Endothelial cell of umbilical vein (primary cell): ENCODE measurements at regions not wholly inside any gene's neighbourhood (a gene's known extent, or its start where the extent isn't known, plus 50 kb on each side); places are given as distances from the start of the nearest gene placed in this dataset.

Experiments
- BruUV-seq: library from RNA; stranded (reverse); fragments of 400-500 nt; replicated peaks from 2 replicates; lab custom pipeline; 2021; lab: Mats Ljungman, UMichigan
- CTCF ChIA-PET: fragments of 300-600, 350-600 bp; sonication (Branson Sonifier 250); formaldehyde crosslinking; loops from one replicate; lab custom pipeline; 2021; ENCODE audit warnings: antibody characterized with exemption, inconsistent platforms; lab: Charles Lee
- POLR2A ChIA-PET: fragments of 300-600, 350-600 bp; sonication (Branson Sonifier 250); formaldehyde crosslinking; loops from one replicate; lab custom pipeline; 2021; ENCODE audit warnings: antibody characterized with exemption, inconsistent platforms; lab: Charles Lee
- DNase-seq: peaks from one replicate; pipeline ENCODE4 v3.0.0-alpha.2; 2011; ENCODE audit warnings: low read depth, low spot score
- FAIRE-seq: peaks from 2 replicates; lab custom pipeline; 2011; peaks lifted over from hg19 to GRCh38; lab: Jason Lieb, UNC
- H2AFZ ChIP-seq: 2 replicates; pipeline ENCODE4 v1.6.0; 2012; ENCODE audit warnings: low read depth, low read length, control low read depth, inconsistent platforms
- H3K27ac ChIP-seq: 2 replicates; pipeline ENCODE4 v1.5.1; 2011; ENCODE audit warnings: low read depth, mild to moderate bottlenecking, control low read depth, low read length, moderate library complexity; ENCODE audit not compliant: insufficient read depth
- H3K27me3 ChIP-seq, 2 experiments: 2 replicates each; pipeline versions ENCODE4 v1.6.0 to v1.6.1; 2011; ENCODE audit warnings: low read length in 2 of 2, mixed read lengths in 1 of 2; ENCODE audit not compliant: control insufficient read depth in 2 of 2, insufficient read depth in 2 of 2
- H3K36me3 ChIP-seq, 2 experiments: 2 replicates in 1 of 2; 3 replicates in 1 of 2; pipeline ENCODE4 v1.5.1; 2011; ENCODE audit warnings: low read length in 2 of 2, mild to moderate bottlenecking in 1 of 2, moderate library complexity in 1 of 2; ENCODE audit not compliant: control insufficient read depth in 2 of 2, insufficient read depth in 2 of 2; ENCODE audit errors: extremely low read depth in 1 of 2
- H3K4me1 ChIP-seq: 3 replicates; pipeline ENCODE4 v1.5.1; 2011; ENCODE audit warnings: mild to moderate bottlenecking, low read length; ENCODE audit not compliant: control insufficient read depth, insufficient read depth; ENCODE audit errors: extremely low read depth
- H3K4me2 ChIP-seq: 2 replicates; pipeline ENCODE4 v1.6.1; 2011; ENCODE audit warnings: low read length, control low read depth, mixed read lengths; ENCODE audit not compliant: insufficient read depth
- H3K4me3 ChIP-seq, 3 experiments: fragments of 200-600 bp in 1 of 3; sonication (generic), shearing (Covaris generic) in 1 of 3; replicated peaks in 1 of 3; 2 replicates each; pipeline ENCODE4 v1.5.1; 2011 to 2016; ENCODE audit warnings: control low read depth in 3 of 3, low read length in 3 of 3, mild to moderate bottlenecking in 2 of 3, inconsistent platforms in 1 of 3, low read depth in 1 of 3, moderate library complexity in 1 of 3; ENCODE audit not compliant: insufficient read depth in 1 of 3
- H3K79me2 ChIP-seq: 2 replicates; pipeline ENCODE4 v1.6.0; 2012; ENCODE audit warnings: low read length, inconsistent platforms; ENCODE audit not compliant: control insufficient read depth, insufficient read depth
- H3K9ac ChIP-seq: replicated peaks from 2 replicates; pipeline ENCODE3; 2011; ENCODE audit warnings: low read length, control low read depth; ENCODE audit not compliant: insufficient read depth; ENCODE audit errors: extremely low read depth
- H3K9me1 ChIP-seq: replicated peaks from 3 replicates; pipeline ENCODE4 v1.6.0; 2011; ENCODE audit warnings: mild to moderate bottlenecking, low read length; ENCODE audit not compliant: control insufficient read depth, insufficient read depth; ENCODE audit errors: extremely low read depth
- H3K9me3 ChIP-seq: replicated peaks from 2 replicates; pipeline ENCODE4 v1.5.1; 2012; ENCODE audit warnings: low read length, inconsistent platforms; ENCODE audit not compliant: control insufficient read depth, insufficient read depth
- H4K20me1 ChIP-seq: replicated peaks from 2 replicates; pipeline ENCODE3; 2011; ENCODE audit warnings: mild to moderate bottlenecking, low read length; ENCODE audit not compliant: control insufficient read depth, insufficient read depth; ENCODE audit errors: extremely low read depth
- EZH2 ChIP-seq: IDR thresholded peaks from 2 replicates; pipeline ENCODE4 v1.6.1; 2012; ENCODE audit warnings: borderline replicate concordance, low read depth, mild to moderate bottlenecking, moderate library complexity, low read length, inconsistent platforms; ENCODE audit not compliant: severe bottlenecking
- GATA2 ChIP-seq: IDR thresholded peaks from 2 replicates; pipeline ENCODE4 v1.7.0; 2011; ENCODE audit warnings: low read depth, mild to moderate bottlenecking, moderate library complexity, mixed read lengths, low read length; ENCODE audit not compliant: insufficient read length, insufficient read depth
- JUN ChIP-seq: IDR thresholded peaks from 2 replicates; pipeline ENCODE4 v1.6.1; 2011; ENCODE audit warnings: borderline replicate concordance, low read depth; ENCODE audit not compliant: insufficient read length, insufficient read depth
- MYC ChIP-seq: IDR thresholded peaks from one replicate; pipeline ENCODE4 v1.6.1; 2011; ENCODE audit warnings: mild to moderate bottlenecking, low read depth, low read length
- POLR2AphosphoS5 ChIP-seq: IDR thresholded peaks from 2 replicates; pipeline ENCODE4 v1.6.1; 2012; ENCODE audit warnings: low read depth, mild to moderate bottlenecking, control low read depth, low read length, moderate library complexity; ENCODE audit not compliant: insufficient read depth
- dilution Hi-C: fragments of 300-500 bp; cut with MboI; formaldehyde crosslinking; loops from one replicate; pipeline ENCODE4 v1.15.0; 2019; ENCODE audit warnings: low sequenced_read_pairs; ENCODE audit not compliant: extremely low pct_ligation_motif_present
- intact Hi-C: fragments of 100-400 bp; cut with micrococcal nuclease; formaldehyde crosslinking; loops from one replicate; pipeline ENCODE4 v1.10.0; 2022
- TF ChIP-seq, protein P1 (sequence below), 2 donors: IDR thresholded peaks; 1 replicate in 1 of 2; 2 replicates in 1 of 2; pipeline ENCODE4 v1.5.1; 2011; ENCODE audit warnings: low read length in 2 of 2, mild to moderate bottlenecking in 2 of 2, moderate library complexity in 2 of 2, control low read depth in 1 of 2, inconsistent platforms in 1 of 2, low read depth in 1 of 2; ENCODE audit not compliant: insufficient read depth in 1 of 2; ENCODE audit errors: extremely low read depth in 1 of 2
- TF ChIP-seq, protein P2 (sequence below): IDR thresholded peaks from 2 replicates; pipeline ENCODE4 v1.6.1; 2011; ENCODE audit not compliant: insufficient read depth, insufficient read length

DNA sequence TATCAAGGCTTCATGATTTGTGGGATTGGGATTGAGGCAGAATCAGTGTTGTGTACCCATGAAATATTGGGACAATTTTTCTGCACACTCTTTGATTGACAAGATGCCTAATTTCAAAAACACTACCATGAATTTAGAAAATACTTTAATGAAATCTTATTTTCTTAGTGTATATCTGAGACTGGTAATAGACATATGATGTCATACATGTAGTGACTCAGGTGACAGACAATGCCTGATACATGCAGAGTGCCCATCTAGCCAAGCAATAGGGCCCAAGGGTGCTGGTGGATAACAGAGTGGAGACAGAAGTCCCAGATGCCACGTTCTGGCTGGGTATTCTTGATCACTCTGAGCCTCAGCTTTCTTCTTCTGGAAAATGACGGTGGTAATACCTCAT, 279.6 kb upstream of the ARID1B start:
- Histone ChIP-seq H3K27me3 (no peaks in the 10 kb centered on the region), H3K4me2 (no peak overlapping the region), H3K4me3 (no peak overlapping the region), H4K20me1 (no peaks in the 10 kb centered on the region), H3K9ac (no peak overlapping the region), H3K9me1 (no peaks in the 10 kb centered on the region), H3K4me1 (no peaks in the 10 kb centered on the region), H3K79me2 (no peaks in the 10 kb centered on the region), H3K9me3 (no peaks in the 10 kb centered on the region), H3K36me3 (no peaks in the 10 kb centered on the region), H3K27ac (no peak overlapping the region), H2AFZ (no peak overlapping the region)
- intact Hi-C loops: no loop called here
- no TSS peak for BruUV-seq
- TF ChIP-seq GATA2 (no peak), JUN (no peak), EZH2 (no peak), POLR2AphosphoS5 (no peak), MYC (no peak)
- TF ChIP-seq, protein P1, sequence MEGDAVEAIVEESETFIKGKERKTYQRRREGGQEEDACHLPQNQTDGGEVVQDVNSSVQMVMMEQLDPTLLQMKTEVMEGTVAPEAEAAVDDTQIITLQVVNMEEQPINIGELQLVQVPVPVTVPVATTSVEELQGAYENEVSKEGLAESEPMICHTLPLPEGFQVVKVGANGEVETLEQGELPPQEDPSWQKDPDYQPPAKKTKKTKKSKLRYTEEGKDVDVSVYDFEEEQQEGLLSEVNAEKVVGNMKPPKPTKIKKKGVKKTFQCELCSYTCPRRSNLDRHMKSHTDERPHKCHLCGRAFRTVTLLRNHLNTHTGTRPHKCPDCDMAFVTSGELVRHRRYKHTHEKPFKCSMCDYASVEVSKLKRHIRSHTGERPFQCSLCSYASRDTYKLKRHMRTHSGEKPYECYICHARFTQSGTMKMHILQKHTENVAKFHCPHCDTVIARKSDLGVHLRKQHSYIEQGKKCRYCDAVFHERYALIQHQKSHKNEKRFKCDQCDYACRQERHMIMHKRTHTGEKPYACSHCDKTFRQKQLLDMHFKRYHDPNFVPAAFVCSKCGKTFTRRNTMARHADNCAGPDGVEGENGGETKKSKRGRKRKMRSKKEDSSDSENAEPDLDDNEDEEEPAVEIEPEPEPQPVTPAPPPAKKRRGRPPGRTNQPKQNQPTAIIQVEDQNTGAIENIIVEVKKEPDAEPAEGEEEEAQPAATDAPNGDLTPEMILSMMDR (IDR thresholded peaks at IDR 0.05; ENCODE audit: extremely low read depth in 1 of 2, insufficient read depth in 1 of 2, low read depth in 1 of 2, low read length in 2 of 2): no peak
- TF ChIP-seq, protein P2, sequence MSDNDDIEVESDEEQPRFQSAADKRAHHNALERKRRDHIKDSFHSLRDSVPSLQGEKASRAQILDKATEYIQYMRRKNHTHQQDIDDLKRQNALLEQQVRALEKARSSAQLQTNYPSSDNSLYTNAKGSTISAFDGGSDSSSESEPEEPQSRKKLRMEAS: no peak
- dilution Hi-C loops: no loop called here
- POLR2A ChIA-PET: no interaction called here
- DNase-seq: no peak
- FAIRE-seq: no peak
- CTCF ChIA-PET: no interaction called here
